NCI-H2171 treated with DMSO at 0.1 percent for 48 hours (cell line): ENCODE measurements at regions not wholly inside any gene's neighbourhood (a gene's known extent, or its start where the extent isn't known, plus 50 kb on each side); places are given as distances from the start of the nearest gene placed in this dataset.
A peak's percentile ranks its signal among the peaks of the same experiment; 100 is the strongest.
"Not testable (repeated sequence)": the region's sequence is repeated elsewhere in the genome, so short reads cannot be mapped to it uniquely, and the experiment has no call there.

Source experiments
- DNase-seq: peaks from one replicate; lab custom pipeline; 2025; lab: John Stamatoyannopoulos, UW

GRCh38 chr4:132094017-132094416, 1055.1 kb upstream of the PCDH10 start:
- no peak for DNase-seq

- no peak for DNase-seq
Observed at GRCh38 chr4:132097041-132097440, 1052.1 kb upstream of the PCDH10 start.

- DNase-seq = no peak
Observed at GRCh38 chr4:132101526-132101925, 1047.6 kb upstream of the PCDH10 start.

- no peak for DNase-seq
Observed at GRCh38 chr4:132108784-132109183, 1040.3 kb upstream of the PCDH10 start.

- DNase-seq = no peak
Observed at GRCh38 chr4:132114885-132115284, 1034.2 kb upstream of the PCDH10 start.

- not testable (repeated sequence) for DNase-seq
Observed at GRCh38 chr4:132122741-132123140, 1026.4 kb upstream of the PCDH10 start.

- DNase-seq = no peak
Observed at GRCh38 chr4:132123870-132124623, 1025.0 kb upstream of the PCDH10 start.

GRCh38 chr4:132124624-132124974, 1024.5 kb upstream of the PCDH10 start:
- no peak for DNase-seq

GRCh38 chr4:132125131-132125530, 1024.0 kb upstream of the PCDH10 start:
- no peak for DNase-seq

GRCh38 chr4:132132433-132132832, 1016.7 kb upstream of the PCDH10 start:
- no peak for DNase-seq

GRCh38 chr4:132169660-132170059, 979.4 kb upstream of the PCDH10 start:
- DNase-seq = no peak

GRCh38 chr4:132180020-132180427, 969.1 kb upstream of the PCDH10 start:
- no peak for DNase-seq

- DNase-seq = no peak
Observed at GRCh38 chr4:132195176-132195575, 953.9 kb upstream of the PCDH10 start.

- no peak for DNase-seq
Observed at GRCh38 chr4:132203618-132204017, 945.5 kb upstream of the PCDH10 start.

GRCh38 chr4:132214519-132214918, 934.6 kb upstream of the PCDH10 start:
- peak; percentile 26 for DNase-seq

GRCh38 chr4:132218406-132218805, 930.7 kb upstream of the PCDH10 start:
- DNase-seq = no peak

GRCh38 chr4:132227151-132227856, 921.8 kb upstream of the PCDH10 start:
- no peak for DNase-seq

GRCh38 chr4:132227857-132228165, 921.3 kb upstream of the PCDH10 start:
- DNase-seq = not testable (repeated sequence)

GRCh38 chr4:132228676-132229075, 920.4 kb upstream of the PCDH10 start:
- DNase-seq = no peak

GRCh38 chr4:132230025-132230424, 919.1 kb upstream of the PCDH10 start:
- no peak for DNase-seq

- no peak for DNase-seq
Observed at GRCh38 chr4:132238697-132239096, 910.4 kb upstream of the PCDH10 start.

- DNase-seq = no peak
Observed at GRCh38 chr4:132240081-132240480, 909.0 kb upstream of the PCDH10 start.

- peak; percentile 8 for DNase-seq
Observed at GRCh38 chr4:132245319-132245718, 903.8 kb upstream of the PCDH10 start.

GRCh38 chr4:132264176-132264575, 884.9 kb upstream of the PCDH10 start:
- DNase-seq = no peak
